ENCODE measurements at regions not wholly inside any gene's neighbourhood (a gene's known extent, or its start where the extent isn't known, plus 50 kb on each side); places are given as distances from the start of the nearest gene placed in this dataset.
"Not testable (repeated sequence)": the region's sequence is repeated elsewhere in the genome, so short reads cannot be mapped to it uniquely, and the experiment has no call there.

DNA sequence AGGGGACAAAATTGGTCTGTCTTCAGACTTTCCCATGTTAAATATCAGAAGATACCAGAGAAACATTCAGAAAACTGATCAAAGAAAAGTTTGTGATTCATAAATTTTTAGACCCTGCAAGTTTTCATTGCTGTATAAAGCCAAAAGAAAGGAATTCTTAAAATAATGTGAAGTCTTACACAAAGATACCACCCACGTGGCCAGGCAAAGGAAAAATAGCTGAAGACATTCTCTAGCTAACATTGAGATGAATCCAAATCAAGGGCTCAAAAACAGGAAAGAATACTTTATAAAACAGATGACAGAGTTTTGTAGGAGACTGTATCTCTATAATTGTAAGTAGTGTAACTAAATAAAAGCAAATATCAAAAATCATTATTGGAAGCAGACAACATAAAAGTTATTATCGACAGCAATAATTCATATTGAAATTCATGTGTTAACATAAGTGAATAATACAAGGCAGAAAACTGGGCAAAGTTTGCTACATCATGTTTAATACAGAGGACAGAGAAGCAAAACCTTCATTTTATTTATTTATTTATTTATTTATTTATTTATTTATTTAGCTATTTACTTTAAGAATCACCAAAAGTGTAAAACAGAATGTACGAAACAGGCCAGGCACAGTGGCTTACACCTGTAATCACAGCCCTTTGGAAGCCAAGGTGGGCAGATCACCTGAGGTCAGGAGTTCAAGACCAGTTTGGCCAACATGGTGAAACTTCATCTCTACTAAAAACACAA is 204.6 kb upstream of the SLIT2 start:
- DNase-seq, result no peak

DNA sequence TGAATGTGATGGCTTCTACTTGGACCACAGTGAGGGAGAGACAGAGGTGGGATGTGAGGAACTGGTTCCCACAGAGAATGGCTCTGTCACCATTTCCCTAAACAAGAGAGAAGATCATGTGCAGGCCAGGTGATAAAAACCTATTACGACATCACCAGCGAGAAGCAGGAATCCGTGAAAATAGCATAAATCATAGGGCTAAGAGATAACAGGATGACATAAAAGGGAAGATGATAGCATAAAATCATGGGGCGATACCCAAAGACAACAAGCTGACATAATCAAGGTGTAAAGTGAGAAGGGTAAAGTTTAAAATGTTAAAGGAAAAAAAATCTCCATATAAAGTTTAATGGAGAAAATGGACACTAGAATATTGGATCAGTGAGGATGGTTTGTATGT is 205.5 kb upstream of the SLIT2 start:
- no peak for DNase-seq

DNA sequence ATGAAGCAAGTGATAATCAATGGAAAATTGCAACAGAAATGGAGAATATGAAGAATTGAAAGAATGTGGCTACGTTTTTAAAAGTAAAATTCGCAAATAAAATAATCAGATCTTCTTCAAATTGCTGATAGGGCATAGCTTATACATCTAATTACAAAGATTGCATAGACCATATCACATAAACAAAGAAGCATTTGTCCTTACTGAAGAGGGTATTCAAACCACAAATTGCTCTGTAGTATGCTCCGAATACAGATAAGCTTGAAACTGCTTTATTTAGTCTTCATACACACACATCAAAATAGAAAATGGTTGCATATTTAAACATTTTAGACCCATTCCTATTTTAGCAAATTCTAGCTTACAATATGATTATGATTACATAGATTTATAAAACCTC is 206.7 kb upstream of the SLIT2 start:
- DNase-seq, result no peak

DNA sequence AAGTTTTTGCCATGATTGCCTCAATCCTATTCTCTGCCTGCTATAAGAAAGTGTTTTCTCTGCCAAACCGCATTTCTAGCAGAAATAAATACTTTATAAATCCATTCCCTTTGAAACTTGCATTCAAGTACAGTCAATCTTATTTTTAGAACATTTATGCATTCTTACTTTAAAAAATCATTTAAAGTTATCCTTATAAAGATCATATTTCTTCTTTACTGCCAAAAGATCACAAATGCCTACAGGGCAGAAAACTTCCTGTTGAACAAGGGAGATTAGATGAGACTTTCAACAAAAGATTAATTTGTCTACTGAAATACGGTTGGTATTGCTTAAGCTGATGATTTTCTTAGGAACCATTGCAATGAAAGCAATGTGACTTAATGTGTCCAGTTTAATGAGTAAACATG is 207.2 kb upstream of the SLIT2 start:
- no peak for DNase-seq

DNA sequence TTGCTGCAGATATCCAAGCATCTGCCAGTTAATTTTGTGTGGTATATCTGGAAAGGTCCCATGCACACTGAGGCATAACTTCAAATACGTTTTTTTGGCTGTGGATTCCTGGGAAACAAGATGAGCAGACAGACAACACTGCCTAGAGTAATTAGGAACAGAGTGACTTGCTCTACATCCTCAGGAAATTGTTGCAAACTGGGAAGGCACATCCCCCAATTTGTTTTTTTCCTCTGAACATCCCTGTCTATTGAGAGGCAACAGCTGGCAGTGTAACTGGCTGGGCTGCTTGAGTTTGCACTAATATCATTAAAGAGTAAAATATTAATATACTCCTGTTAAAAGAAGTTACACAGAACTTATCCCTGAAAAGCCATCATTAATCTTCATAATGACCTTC is 207.7 kb upstream of the SLIT2 start:
- DNase-seq, result no peak

DNA sequence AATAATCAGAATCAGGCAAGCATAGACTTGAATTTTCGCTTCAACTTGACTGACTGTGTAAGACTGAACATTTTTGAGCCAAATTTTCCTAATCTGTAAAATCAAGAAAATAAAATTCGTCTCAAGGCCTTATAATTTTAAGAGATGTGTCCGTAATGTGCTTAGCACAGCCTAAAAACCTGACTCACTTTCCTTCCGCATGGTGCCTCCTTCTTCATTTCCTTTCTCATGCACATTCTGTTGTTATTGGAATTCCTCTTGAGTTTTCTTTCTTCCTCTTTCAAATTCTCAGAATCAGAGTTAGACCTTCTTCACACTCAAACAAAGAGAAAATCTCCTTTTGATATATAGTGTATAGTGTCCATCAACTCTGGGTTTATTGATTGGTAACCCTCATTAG is 208.9 kb upstream of the SLIT2 start:
- no peak for DNase-seq

DNA sequence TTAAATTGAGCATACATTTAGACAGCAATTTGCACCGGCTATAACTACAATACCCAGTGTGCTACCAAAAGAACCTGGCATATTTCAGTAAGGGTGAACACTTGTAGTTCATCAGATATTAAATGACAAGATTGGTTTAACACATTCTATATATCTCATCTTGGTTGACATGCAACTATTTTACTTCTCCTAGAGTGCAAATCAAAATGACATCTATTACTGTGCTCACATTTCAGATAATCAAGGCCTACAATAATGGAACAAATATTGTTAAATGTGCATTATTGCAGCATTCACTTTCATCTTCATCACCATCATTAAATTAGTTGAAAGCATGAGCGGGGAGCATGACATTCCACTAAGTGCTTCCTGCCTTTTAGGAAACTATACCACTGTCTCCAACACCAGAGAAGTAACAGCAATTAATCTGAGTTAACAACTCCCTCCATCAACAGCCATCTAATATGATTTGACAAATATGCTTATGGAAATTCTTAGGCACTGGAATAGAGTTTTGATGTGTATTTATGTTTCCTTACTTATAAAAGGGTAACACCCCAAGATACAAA is 209.8 kb upstream of the SLIT2 start:
- DNase-seq, result no peak

DNA sequence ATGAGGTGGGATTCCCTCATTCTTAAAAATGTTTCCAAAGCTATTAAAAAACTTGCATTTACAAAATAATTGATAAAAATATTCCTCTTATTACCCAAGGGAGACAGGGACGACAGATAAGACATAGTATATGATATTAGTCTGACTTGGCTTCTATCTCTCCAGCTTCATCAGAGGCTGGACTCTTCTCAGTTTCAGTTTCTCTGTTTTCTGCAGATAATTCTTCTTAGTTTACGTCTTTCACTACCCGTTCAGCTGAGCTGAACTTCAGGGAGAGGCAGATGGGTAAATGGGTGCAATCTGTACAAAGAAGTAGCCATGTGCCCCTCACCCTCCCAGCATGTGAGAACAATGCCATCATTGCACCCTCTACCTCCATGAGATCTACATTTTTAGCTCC is 214.0 kb upstream of the SLIT2 start:
- DNase-seq, result no peak

DNA sequence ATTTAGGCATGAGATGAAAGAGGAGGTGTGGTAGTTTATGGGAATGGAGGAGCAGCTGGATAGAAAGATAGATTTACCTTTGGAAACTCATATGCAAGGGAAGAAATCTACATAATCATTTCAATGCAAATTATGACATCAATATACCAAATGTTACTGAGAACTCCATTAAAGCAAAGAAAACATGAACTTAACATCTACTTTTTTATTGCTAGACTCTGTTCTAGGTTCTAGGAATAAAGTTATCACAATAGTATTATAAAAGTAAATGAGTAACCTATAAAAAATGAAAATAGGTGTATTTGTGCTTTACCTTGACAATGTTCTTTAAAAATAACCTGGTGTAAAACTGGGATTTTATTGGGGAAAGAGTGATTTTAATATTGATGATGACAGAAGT is 221.6 kb upstream of the SLIT2 start:
- DNase-seq, result no peak

DNA sequence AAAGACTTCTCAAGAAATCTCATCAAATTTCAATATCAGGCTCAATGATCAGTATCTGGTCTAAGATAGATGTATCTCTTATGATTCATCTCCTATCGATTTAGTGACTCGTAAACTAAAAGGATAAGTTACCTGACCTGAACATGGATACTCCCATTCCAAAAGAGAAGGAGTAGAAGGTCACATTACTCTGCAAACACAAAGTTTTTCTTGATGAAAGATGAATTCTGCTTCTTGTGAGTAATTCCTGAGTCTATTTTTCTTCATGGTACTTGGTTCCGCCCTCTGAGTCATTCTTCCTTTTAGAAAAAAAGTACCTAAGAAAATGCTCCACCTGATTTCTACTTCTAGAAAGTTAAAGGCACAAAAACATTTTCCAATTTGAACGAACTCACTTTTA is 223.1 kb upstream of the SLIT2 start:
- no peak for DNase-seq

DNA sequence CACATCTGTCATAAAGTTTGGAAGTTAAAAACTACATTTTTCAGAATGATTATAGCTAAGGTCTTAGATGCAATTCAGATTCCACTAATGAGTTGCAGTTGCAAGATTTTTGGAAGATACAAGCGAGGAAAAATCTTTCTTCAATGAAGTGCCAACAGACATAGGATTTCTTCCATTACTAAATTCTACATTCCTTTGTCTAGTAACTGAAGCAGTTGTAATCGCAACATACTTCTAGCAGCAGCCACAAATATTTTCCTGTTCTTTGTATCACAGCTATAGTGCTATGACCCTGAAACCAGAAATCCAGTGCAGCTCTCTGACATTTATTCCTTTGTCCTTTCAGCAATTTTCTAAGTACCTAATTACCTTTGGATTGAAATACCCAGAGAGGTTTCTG is 225.2 kb upstream of the SLIT2 start:
- no peak for DNase-seq

DNA sequence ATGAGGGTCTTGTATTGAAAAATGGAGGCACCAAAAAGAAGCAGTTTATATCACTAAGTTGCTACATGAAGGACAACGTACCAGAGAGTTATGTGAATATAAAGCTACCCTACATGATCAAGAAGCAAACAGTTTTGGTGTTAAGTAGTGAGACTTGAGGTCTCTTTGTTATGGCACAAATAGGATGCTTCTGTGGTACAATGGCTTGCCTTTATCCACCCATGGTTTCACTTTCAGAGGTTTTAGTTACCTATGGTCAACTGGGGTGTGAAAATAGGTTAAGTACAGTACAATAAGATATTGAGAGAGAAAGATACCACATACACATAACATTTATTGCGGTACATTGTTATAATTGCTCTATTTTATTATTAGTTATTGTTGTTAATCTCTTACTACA is 229.2 kb upstream of the SLIT2 start:
- DNase-seq, result no peak

DNA sequence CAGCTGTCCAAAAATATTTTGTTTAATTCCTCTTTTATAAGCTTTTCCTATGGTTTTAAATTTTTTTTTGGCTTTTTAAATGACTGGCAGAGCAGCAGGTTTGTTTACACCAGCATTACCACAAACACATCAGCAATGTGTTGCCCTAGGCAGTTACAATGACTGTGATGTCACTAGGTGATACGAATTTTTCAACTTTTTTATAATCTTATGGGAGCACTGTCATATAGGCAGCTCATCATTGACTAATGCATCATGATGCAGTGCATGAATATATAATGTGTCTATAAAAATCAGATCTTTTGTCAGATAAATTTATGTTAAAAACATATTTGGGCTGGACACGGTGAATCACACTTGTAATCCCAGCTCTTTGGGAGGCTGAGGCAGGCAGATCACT is 231.6 kb upstream of the SLIT2 start:
- DNase-seq, result no peak

DNA sequence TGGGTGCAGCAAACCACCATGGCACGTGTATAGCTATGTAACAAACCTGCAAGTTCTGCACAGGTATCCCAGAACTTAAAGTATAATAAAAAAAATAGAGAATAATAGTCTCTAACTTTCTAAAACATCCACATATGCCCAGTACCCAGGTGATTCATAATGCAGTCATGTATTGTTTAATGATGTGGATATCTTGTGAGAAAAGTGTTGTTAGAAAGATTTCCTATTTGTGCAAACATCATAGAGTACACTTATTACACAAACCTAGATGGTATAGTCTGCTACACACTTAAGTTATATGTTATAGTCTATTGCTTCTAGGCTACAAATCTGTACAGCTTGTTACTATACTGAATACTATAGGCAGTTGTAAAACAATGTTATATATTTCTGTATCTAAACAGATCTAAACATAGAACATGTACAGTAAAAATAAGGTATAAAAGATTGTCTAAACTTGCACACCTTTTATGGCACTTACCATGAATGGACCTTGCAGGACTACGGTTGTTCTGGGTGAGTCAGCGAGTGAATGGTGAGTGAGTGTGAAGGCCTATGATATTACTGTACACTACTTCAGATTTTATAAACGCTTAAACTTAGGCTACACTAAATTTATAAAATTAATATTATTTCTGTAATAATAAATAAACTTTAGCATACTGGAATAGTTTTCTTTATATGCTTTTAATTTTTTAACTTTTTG is 232.2 kb upstream of the SLIT2 start:
- no peak for DNase-seq

DNA sequence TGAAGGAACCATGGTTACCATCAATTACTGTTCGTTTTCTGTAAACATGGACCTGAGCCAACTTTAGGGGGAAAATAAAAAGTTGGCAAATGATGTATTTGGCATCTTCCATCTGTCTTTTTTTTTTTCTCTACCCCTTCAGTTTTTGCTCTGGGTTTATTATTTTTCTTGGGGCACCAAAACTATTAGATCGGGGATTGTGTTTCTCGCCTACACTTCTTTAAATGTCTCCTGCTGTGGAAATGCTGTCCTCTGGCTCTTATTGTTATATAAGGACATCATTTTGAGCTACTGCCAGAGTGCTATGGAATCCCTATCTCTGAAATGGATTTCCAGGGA is 234.0 kb upstream of the SLIT2 start:
- no peak for DNase-seq

DNA sequence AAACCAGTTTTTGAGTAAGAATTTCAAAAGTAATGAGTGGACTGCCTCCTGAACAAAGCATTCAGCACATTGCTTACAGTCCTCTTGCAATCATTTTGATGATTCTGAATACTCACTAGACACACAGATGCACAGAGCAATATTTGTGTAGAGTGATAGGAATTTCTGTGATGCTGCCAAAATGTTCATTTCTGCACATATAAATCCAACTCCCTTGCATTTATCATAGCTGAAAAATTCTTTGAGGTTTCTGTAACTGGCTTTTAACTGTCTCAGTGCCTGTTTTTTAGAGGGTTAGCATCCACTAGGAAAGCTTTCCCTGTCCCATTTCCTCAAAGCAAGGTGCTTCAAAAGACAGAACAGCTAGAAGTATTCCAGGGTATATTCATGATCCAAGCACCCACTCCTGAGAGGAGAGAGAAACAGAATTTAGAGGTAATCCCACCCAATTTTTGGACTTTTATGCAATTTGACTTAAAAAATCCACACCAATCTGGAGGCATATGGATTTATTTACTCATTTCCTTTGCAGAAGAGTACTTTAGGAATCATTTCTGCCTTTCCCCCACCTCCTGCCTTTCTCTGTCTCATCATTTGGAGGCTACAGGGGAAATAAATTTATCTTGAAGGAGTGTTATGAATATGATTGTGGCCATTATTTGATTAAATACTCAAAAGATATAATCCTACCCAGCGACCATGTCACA is 234.5 kb upstream of the SLIT2 start:
- DNase-seq, result no peak

DNA sequence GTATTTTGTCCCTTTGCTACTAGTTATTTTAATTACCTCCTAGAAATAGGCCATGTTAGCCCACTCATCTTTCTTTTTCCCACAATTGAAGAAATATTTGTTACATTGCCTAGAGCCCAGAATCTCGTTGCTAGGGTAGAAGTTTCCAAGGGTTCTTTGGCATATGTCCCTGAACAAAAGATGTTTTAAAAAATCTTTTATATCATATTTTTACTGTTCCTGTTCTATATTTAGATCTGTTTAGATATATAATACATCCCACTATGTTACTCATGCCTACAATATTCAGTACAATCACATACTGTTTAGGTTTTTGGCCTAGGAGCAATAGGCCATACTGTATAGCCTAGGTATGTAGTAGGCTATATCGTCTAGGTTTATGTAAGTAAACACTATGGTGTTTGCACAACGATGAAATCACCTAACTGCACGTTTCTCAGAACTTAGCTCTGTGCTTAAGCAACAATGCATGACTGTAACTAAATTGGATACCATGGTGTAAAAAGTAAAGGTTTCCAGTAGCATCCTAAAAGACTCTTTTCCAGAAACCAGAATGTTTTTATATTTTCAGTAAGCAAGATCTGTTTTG is 236.0 kb upstream of the SLIT2 start:
- DNase-seq, result no peak

DNA sequence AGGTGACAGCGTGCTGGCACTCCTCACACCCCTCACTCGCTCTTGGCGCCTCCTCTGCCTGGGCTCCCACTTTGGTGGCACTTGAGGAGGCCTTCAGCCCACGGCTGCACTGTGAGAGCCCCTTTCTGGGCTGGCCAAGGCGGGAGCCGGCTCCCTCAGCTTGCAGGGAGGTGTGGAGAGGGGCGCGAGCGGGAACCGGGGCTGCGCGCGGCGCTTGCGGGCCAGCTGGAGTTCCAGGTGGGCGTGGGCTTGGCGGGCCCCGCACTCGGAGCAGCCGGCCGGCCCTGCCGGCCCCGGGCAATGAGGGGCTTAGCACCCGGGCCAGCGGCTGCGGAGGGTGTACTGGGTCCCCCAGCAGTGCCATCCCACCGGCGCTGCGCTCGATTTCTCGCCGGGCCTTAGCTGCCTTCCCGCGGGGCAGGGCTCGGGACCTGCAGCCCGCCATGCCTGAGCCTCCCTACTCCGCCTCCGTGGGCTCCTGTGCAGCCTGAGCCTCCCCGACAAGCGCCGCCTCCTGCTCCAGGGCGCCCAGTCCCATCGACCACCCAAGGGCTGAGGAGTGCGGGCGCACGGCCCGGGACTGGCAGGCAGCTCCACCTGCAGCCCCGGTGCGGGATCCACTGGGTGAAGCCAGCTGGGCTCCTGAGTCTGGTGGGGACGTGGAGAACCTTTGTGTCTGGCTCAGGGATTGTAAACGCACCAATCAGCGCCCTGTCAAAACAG is 247.7 kb upstream of the SLIT2 start:
- not testable (repeated sequence) for DNase-seq

DNA sequence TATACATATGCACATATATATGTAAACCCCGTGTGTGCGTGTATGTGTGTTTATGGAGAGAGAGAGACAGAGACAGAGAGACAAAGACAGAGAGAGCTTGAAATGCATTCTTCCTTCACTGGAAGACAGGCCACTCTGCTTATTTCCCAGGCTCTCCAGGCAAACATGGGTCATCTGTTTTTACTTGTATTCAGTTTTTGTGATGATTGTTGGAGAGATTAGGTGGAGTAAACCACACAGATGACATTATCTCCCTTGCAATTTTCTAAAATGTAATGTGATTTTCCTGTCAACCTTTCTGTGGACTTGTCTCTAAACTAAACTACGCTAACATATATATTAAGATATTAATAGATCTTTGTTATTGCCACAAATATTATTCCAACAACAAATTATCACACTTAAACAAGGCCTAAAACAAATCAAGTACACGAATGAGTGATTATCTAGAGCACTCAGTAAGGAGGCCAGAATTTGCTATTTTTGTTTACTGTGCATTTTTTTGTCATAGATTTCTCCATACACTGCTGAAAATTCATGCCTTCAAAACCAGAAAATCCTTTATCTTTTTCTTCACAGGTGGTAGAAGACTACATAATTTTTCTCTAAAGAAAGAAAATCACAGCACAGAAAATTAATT is 251.8 kb upstream of the SLIT2 start:
- DNase-seq, result no peak

DNA sequence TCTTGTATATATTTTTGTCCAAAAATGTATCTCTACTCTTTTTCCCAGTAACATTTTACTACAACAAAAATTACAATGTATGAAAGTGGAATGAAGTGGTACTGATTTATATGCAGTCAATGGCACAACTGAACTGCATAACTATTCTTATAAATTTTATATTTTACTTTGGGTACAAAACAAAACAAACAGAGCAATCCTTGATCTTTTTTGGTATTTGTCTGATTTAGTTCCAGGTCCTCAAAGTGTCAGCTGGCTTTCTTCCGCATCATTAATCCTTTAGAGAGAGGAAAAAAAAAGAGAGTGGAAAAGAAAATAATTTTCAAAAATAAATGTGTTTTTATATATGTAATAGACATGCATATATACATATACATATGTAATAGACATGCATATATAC is 252.4 kb upstream of the SLIT2 start:
- DNase-seq, result no peak

DNA sequence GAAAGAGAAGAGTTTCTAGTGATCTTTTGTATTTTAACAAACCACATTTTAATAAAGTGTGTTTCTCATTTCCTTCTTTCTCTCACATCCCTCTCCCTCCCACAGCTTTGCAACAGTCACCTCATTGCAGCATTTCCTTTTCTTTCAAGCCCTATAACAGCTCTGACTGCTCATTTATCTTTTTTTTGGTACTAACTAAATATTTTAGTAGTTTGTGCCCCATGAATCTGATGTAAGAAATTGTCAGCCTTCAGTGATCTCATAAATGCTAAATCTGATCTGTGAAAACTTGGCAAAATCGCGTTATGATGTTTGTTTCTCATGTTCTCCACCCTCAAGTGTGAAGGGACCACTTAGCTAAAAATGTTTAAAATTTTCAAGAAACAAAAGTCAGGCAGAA is 258.5 kb upstream of the SLIT2 start:
- DNase-seq, result no peak

DNA sequence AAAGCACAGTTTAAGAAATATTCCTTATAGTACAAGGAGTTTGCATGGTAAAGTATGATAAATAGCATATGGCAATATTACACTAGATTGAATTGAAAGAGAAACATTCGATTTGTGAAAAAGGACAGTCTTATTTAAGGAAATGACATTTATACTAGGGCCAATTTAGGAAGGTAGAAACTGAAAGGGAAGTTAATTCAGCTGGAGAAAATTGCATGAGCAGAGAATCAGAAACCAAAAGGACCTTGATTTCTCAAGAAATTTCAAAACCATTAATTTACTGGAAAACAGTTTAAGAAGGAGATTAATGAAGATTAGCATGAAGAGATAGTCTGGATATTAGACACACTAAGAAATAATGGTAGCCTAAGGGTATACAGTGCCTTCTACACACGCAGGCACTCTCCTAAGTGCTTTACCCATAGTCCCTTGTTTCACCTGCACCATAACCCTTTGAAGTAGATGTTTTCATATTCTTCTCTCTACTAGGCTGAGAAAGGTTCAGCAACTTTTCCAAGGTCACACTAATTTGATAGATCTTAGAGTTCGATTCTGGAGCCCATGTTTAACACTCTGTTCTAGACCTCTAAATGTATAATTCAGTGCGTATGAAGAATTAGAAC is 259.1 kb upstream of the SLIT2 start:
- no peak for DNase-seq

Data from NCI-H187 (cell line).